Cardiac septum (tissue), 1 donor: ENCODE measurements at regions not wholly inside any gene's neighbourhood (a gene's known extent, or its start where the extent isn't known, plus 50 kb on each side); places are given as distances from the start of the nearest gene placed in this dataset.

ENCODE experiments used
- DNase-seq: peaks from one replicate; pipeline ENCODE4 v3.0.0-alpha.2; 2020; ENCODE audit warnings: low spot score
- intact Hi-C: fragments of 100-400 bp; cut with DNase I; formaldehyde crosslinking; loops from one replicate; pipeline ENCODE4 v1.14.0; 2022
- donor health status: DM: no; HTN: no; CAD: no.

DNA sequence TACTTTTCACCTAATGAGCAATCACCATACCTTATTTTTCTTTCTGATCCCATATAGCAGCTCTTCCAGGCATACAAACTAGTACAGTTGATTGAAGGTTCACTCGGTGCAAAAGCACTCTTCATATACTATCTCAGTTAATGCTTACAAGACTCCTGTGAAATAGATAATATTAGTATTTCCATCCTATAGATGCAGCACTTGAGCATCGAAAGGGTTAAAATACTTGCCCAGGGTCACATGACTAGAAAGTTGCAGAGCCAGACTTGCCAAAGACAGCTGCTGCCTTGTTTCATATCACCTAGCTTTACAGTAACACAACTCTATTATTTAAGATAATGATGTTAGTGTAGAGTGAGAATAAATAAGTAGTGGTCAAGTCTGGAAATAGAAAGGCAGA is 466.0 kb upstream of the TNP1 start:
- DNase-seq, result no peak
- intact Hi-C loops, result loop anchor here (5.0 kb wide), 1 partner anchor 34 kb away; no protein-coding TSS in a partner anchor

DNA sequence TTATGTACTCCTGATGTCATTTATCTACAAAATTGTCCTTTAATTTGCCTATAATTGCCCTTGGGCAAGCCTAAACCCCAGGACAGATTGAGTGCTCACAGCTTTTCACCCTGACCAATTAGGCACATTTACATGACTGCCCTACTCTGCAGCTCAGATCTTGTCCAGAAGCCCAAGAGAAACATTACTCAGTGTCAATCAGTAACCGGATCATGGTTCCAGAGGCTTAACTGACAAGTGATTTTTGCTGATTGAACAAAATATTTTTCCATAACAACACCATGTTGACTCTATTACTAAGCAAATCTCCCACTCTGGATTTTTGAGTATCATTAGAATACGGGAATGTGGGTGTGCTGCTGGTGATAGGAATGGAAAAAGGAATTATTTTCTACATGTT is 465.4 kb upstream of the TNP1 start:
- intact Hi-C loops, result loop anchor here (5.0 kb wide), 1 partner anchor 33 kb away; no protein-coding TSS in a partner anchor
- no peak for DNase-seq

DNA sequence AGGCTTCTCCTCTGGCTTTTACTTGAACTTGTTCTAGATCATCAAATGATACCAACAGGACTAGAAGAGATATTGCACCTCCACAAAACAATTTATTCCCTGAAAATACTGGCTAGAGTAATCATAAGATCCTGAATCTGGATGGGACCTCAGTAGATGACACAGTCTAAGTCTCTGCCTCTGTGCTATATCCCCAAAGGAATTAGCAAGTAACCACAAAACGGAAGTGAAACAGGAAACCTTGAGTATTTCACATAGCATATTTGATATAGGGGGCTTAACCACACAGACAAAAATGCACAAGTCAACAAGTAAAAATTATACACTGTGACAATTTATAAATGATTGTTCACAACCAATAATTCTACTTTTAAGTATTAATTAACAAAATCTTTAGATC is 456.9 kb upstream of the TNP1 start:
- intact Hi-C loops, result no loop called here

DNA sequence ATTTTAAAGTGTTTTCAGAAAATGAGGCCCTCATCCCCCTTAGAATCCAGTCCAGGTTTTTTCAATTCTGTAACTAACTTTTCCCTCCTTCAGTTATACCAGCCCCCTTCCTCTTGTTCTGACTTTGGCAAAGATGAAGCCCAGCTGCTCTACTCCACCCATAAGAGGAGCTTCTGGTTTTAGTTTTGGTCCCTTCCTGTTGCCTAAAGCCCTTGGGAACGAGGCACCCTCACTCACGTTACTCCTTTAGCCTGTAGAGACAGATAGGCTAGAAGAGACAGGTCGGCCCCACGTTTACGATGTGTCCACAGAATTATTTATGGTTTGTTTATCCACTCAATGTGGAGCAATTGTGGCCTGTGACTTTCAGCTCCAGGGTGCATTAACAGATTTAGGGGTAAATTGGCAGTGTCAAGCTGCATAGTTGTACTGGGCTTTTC is 454.2 kb upstream of the TNP1 start:
- intact Hi-C loops, result no loop called here
- DNase-seq, result no peak

More for the DNA sequence above, 456.9 kb upstream of the TNP1 start:
- DNase-seq, result no peak

DNA sequence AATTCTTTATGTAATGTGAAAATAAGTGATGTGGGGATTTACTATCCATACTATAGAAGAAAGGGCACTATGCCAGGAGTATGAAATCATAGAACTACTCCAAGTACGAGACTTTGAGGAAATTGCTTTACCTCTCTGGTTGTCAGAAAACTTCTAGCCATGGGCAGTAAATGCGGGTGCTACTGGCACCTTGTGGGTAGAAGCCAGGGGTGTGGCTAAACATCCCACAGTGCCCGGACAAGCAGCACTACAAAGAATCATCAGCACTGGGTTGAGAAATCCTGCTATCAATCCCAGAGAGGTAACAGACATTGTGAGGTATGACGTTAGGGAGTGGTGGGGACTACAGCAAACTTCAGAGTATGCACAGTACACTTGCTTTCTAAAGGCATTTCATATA is 453.5 kb upstream of the TNP1 start:
- no peak for DNase-seq
- intact Hi-C loops, result no loop called here

DNA sequence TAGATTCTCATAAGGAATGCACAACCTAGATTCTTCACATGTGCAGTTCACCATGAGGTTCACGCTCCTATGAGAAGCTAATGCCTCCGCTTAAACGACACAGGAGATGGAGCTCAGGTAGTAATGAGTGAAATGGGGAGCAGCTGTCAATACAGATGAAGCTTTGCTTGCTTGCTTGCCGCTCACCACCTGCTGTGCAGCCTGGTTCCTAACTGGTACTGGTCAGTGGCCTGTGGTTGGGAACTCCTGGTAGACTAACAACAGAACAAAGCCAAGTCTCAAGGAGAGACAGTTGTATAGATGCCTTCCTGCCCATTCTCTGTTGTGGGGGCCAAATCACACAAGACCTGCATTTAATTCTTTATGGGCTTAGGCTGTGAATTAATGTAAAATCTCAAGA is 449.2 kb upstream of the TNP1 start:
- intact Hi-C loops, result no loop called here
- DNase-seq, result no peak

DNA sequence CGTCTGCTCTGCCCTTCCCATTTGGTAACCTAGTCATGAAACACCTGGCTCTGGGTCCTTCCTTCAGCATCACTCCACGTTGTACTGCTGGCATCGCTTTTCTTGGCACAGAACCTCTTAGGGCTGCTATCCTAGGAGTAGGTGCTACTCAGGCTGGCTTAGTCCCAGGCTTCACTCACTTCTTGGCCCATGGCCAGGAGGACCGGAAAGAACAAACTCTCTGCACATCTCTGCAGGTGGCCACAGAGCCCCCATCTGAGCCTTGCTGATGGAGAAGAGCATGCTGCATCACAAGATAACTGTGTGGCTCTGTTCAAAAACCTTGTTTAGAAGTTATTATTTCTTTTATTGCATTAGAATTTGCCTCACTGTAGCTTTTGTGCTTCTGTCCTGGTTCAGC is 447.2 kb upstream of the TNP1 start:
- no peak for DNase-seq
- intact Hi-C loops, result no loop called here

DNA sequence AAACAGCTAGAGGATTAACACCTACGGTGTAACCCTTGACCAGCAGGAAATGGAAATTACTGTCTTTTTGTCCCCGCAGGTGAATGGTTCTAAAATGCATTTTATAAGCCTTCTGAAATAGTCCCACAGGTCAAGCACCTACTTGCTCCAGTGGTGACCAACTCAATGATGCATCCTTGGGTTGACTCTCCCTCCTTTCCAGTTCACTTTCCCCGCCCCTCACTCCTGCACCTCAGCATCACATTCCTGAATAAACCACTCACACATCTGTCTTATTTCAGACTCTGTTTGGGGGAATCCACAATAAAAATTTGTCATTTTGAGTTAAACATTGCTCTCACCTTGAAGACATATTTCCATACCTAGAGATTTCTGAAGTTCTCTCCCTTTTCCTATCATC is 446.0 kb upstream of the TNP1 start:
- intact Hi-C loops, result no loop called here

DNA sequence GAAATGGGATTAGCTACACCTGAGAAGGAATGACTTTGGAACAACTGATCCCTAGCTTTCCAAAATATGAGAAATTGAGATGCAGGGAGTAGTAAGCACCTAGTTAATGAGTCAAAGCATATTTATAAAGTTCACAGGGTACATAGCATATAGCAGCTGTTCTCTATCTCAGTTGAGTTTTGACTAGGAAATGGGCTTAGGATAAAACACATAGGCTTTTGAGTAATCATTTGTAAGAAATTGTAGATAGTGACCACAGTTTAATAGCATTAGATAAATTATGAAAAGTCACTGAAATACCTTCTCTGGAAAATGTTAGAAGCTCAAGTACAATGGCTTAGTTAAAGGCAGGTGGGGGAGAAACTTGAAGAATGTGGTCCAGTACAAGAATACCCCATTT is 444.7 kb upstream of the TNP1 start:
- intact Hi-C loops, result no loop called here
- no peak for DNase-seq

More for the DNA sequence above, 446.0 kb upstream of the TNP1 start:
- DNase-seq, result no peak

DNA sequence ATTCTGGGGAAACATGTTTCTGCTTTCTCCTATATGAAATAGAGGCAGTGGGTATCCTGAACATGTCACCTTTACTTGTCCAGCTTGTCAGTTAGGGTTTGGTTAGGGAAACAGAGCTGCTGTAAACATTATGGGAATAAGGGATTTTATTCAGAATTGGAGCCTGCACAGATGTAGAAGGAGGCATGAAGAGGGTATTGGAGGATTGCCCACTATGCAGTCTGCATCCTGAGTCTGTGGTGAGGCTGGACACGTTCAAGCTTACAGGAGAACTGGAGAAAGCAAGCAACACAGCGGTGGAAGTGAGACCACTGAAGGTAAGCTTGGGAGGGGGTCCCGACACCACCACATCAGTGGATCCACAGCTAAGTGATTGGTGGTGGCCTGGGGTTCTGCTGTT is 443.0 kb upstream of the TNP1 start:
- intact Hi-C loops, result no loop called here
- DNase-seq, result no peak

DNA sequence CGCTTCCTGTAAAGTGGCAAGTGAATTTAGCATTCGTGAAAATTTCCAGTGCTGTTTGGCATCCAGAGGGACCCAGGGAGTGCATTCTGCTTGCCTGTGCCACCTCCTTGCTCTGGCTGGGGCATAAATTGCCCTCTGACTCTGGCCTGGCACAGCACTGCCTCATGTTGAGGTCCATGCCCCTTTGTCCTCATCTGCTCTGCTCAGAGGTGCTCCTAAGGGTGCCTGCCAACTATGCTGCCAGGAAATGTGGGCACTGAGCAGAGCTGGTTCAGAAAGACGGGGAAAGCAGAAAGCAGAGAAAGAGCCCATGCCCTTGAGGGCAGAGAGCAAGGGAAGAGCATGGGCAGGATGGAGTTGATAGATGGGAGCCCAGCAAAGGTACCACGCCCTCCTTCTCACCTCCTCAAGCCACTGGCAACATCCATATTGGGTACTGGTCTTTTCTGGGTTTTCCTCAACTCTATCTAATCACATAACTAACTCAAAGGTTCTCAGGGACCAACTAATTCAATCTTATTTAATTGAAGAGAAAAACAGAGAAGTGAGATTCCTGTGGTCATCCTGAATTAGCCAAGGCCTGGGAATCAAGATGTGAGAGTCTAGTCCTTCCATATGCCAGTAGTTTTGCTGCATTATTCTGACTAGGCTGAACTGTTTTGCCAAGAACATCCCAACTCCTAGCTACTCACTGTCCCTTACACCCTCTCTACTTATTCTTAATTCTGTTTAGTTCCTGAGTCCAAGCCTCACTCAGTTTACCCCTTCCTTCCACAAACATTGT is 441.5 kb upstream of the TNP1 start:
- DNase-seq, result no peak
- intact Hi-C loops, result no loop called here

DNA sequence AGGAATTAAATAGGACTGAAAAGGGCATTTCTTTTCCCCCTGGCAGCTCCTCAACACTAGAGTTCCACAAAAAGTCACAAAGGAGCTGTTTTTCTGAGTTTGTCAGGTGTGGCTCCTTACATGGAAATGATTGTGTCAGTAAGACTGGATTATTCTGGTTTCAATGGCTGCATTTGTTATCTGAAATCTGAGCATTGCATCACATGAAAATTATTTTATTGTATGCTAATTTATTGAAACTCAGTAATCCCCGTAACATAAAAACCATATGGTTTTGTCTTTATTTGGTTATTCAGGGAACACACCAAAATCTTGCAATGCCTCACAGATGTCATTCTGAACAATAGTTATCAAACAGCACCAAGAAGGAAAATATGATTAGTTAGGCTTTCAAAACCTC is 439.7 kb upstream of the TNP1 start:
- intact Hi-C loops, result no loop called here
- DNase-seq, result no peak

DNA sequence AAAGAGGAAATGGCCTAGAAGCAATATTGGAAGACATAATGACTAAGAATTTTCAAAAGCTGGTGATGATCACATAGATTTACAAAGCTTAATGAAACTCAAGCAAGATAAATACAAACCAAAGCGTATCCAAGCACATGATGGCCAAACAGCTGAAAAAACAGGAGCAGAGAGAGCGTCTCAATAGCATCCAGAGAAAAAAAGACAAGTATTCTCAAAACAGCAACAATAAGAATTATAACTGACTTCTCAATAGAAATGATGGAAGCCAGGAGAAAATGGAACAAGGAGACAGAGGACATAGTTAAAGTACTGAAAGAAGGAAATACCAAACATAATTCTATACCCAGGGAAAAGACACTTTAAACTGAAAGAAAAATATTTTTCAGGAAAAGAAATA is 437.2 kb upstream of the TNP1 start:
- DNase-seq, result no peak
- intact Hi-C loops, result no loop called here

DNA sequence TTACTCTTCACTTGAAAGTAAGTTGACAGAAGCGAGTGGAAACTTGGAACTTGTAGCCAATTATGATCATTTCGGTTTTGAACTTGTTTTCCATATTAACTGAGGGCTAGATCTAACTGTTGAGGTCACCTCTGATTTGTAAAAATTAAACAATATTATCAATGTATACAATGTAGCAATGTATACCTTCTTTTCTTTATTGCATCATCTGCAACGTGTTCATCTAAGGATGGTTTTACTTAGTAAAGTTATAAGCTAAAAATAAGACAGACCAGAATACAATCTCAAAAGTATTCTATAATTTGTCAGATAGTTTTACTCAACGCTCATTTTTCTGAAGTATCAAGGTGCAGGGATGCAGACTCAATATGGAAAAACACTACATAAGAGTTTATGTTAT is 435.0 kb upstream of the TNP1 start:
- no peak for DNase-seq
- intact Hi-C loops, result loop anchor here (5.0 kb wide), 1 partner anchor 32 kb away; no protein-coding TSS in a partner anchor

DNA sequence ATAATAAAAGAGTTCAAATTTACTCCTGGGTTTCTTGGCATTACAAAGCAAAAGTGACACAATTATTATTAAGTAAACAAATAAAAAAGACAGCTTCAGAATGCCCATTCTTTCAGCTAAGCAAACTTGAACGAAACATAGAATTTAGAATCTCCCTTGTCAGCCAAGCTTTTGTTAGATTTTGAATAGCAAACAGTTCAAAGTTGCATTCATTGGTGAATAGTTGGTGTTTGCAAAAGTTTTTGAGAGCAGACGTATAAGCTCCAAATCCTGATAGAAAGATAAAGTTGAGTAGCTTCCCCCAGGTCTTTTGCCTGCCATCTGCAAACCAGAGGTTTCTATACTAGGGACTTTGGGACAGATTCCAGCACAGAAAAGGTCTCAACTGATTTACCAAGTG is 434.3 kb upstream of the TNP1 start:
- intact Hi-C loops, result loop anchor here (5.0 kb wide), 1 partner anchor 33 kb away; no protein-coding TSS in a partner anchor
- no peak for DNase-seq

DNA sequence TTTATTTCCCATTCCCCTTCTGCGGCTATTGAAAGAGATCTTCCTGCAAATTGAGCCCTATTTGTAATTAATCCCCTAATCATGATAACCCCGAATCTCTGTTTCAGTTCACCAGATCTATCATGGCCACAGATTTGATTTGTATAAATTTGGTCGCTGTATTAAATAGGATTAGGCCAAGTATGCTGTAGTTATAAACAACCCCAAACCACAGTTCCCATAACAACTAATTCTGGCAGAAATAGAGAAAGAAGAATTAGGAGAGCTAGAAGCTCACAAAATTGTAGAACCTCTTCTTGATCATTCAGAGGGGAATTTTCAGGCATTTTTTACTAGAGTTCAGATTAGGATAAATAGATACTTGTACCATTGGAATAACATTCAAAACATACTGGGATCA is 433.7 kb upstream of the TNP1 start:
- DNase-seq, result no peak
- intact Hi-C loops, result loop anchor here (5.0 kb wide), 1 partner anchor 34 kb away; no protein-coding TSS in a partner anchor

DNA sequence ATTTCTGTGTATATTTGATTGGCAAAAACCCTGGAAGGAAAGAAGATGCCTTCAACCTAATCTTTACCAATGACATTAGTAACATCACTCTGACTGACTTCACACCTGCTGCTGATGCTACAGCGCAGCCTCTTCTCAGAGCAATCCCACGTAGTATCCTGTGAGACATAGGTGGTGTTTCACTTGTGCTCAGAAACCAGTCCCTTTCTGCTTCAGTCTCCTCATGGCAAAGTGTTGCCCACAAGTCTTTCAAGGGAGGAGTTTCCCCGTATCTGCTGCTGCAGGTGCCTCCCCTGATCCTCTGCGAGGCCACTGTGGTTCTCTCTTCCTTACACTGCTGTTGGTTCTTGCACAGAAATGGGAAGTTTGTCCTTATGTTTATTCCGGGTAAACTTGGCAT is 433.2 kb upstream of the TNP1 start:
- no peak for DNase-seq
- intact Hi-C loops, result loop anchor here (5.0 kb wide), 1 partner anchor 34 kb away; no protein-coding TSS in a partner anchor

DNA sequence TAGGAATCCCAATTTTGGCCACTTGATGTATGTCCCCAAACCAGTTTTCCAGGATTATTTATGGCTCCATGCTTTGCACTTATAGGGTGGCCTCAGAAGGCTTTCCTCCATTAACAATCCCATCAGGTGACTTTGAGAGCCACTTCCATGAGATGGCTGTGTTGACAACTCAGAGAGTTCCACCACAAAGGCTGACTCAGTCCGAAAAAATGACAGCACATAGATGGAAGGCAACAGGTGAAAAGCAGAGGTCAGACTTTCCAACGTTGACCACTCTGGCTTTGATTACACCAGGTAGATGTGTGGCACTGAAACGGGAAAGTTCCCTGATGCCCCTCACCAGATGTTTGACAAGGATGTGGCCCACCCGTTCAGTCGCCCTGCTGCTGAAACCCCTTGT is 431.4 kb upstream of the TNP1 start:
- intact Hi-C loops, result loop anchor here (5.0 kb wide), 1 partner anchor 36 kb away; no protein-coding TSS in a partner anchor
- no peak for DNase-seq

DNA sequence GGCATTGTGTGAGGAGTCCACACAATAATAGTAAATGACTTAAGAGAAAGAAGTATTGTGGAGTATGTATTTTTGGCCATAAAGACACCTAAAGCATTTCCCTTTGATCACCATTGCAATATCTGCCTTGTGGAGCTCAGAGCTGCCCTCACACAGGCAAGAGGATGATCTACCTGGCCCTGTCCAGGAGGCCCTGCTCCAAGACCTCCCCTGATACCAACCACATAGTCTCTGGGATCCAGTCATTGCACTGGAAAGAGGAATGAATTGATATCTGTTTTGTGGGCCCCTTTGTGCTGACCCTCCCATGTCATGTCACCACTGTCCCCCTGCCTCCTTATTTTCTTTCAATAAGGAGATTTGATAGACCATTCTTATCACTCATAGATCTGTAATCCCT is 430.6 kb upstream of the TNP1 start:
- intact Hi-C loops, result loop anchor here (5.0 kb wide), 1 partner anchor 37 kb away; no protein-coding TSS in a partner anchor

DNA sequence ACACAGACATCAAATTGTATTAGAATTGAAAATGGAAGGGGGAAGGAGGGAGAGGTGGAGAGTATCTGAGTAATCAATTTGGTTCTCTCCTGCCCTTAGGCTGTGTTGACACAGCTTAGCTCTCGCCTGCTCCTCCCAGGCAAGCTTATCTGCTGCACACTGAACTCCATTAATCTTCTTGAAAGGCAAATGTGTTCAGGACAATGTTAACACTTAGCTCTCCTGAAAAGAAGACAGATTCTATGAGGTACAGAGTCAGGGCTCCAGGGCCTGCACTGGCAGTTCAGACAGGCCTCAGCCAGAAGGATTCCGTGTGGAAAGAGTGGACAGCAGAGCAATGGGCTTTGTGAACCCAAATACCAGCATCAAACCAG is 430.0 kb upstream of the TNP1 start:
- no peak for DNase-seq
- intact Hi-C loops, result loop anchor here (5.0 kb wide), 1 partner anchor 37 kb away; no protein-coding TSS in a partner anchor

More for the DNA sequence above, 430.6 kb upstream of the TNP1 start:
- DNase-seq, result no peak

DNA sequence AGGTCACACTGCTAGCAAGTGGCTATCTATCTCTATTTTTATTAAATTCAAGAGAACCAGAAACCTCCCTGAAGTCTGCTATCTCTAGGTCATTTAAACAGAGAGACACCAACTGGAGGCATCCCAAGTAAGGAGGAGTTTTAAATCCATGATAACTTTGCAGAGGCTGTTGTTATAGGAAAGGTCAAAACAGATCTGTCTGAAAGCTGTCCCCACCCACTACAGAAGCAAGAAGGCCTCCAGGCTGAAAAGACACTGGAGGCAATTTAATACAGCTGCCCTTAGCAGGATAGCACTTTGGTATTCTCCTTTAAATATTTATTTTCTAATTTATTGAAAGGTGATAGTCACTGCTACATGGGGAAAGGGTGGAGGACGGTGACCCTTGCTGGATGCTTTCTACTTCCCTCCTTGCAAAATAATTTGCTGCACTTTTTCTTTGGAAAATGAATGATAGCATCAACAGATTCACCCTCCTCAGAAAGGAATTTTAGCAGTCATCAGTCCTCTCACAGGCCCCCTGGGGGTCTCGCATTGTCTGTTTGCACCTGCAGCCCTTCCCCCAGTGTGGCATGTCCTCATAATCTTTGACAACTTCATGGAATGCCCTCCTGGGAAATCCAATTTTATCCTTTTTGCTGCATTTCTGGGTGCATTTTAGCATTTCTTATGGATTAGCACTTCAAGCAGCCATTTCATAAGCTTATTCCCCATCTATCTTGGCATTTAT is 429.5 kb upstream of the TNP1 start:
- no peak for DNase-seq
- intact Hi-C loops, result no loop called here
